H9 (cell line): ENCODE measurements at regions not wholly inside any gene's neighbourhood (a gene's known extent, or its start where the extent isn't known, plus 50 kb on each side); places are given as distances from the start of the nearest gene placed in this dataset.

Experiments
- DNase-seq: peaks from one replicate; pipeline ENCODE4 v3.0.0-alpha.2; 2017
- H2AFZ ChIP-seq: one replicate; pipeline ENCODE4 v1.6.1; 2013; ENCODE audit warnings: mild to moderate bottlenecking, low read length, control low read depth, moderate library complexity
- H2AK5ac ChIP-seq: 2 replicates; pipeline ENCODE4 v1.6.1; 2013; ENCODE audit warnings: low read length, control low read depth, mixed read lengths; ENCODE audit not compliant: insufficient read length
- H2BK120ac ChIP-seq: one replicate; pipeline ENCODE4 v1.6.1; 2013; ENCODE audit warnings: low read depth, mild to moderate bottlenecking, low read length, control low read depth, inconsistent platforms; ENCODE audit not compliant: poor library complexity, severe bottlenecking
- H2BK12ac ChIP-seq: 2 replicates; pipeline ENCODE4 v1.6.1; 2013; ENCODE audit warnings: low read length, control low read depth, mixed read lengths, low read depth; ENCODE audit not compliant: insufficient read length
- H2BK15ac ChIP-seq: 2 replicates; pipeline ENCODE4 v1.6.1; 2013; ENCODE audit warnings: low read depth, low read length, control low read depth
- H2BK20ac ChIP-seq: one replicate; pipeline ENCODE4 v1.6.1; 2013; ENCODE audit warnings: low read depth, mild to moderate bottlenecking, low read length, control low read depth, inconsistent platforms; ENCODE audit not compliant: poor library complexity, severe bottlenecking
- H2BK5ac ChIP-seq: 2 replicates; pipeline ENCODE4 v1.6.1; 2013; ENCODE audit warnings: low read length, control low read depth, mixed read lengths; ENCODE audit not compliant: insufficient read length
- H3K14ac ChIP-seq: 2 replicates; pipeline ENCODE4 v1.6.1; 2013; ENCODE audit warnings: low read length, control low read depth; ENCODE audit not compliant: insufficient read depth
- H3K18ac ChIP-seq: 2 replicates; pipeline ENCODE4 v1.6.1; 2013; ENCODE audit warnings: low read depth, mild to moderate bottlenecking, mixed read lengths, low read length, control low read depth; ENCODE audit not compliant: insufficient read length
- H3K23ac ChIP-seq: 2 replicates; pipeline ENCODE4 v1.6.1; 2013; ENCODE audit warnings: low read length, control low read depth, mixed read lengths, low read depth; ENCODE audit not compliant: insufficient read length
- H3K23me2 ChIP-seq: 2 replicates; pipeline ENCODE4 v1.6.1; 2013; ENCODE audit warnings: low read depth, mild to moderate bottlenecking, mixed read lengths, low read length, control low read depth; ENCODE audit not compliant: insufficient read length, poor library complexity, severe bottlenecking
- H3K27ac ChIP-seq: 2 replicates; pipeline ENCODE4 v1.5.1; 2013; ENCODE audit warnings: low read length, control low read depth, mixed read lengths, low read depth; ENCODE audit not compliant: insufficient read length
- H3K27me3 ChIP-seq: 2 replicates; pipeline ENCODE4 v1.6.1; 2013; ENCODE audit warnings: low read length, control low read depth, inconsistent platforms; ENCODE audit not compliant: insufficient read depth
- H3K4ac ChIP-seq: 2 replicates; pipeline ENCODE4 v1.6.1; 2013; ENCODE audit warnings: low read depth, mild to moderate bottlenecking, control low read depth, inconsistent platforms, low read length, moderate library complexity
- H3K4me1 ChIP-seq: 2 replicates; pipeline ENCODE4 v1.6.1; 2013; ENCODE audit warnings: low read length, control low read depth, inconsistent platforms; ENCODE audit not compliant: insufficient read depth
- H3K4me2 ChIP-seq: 2 replicates; pipeline ENCODE4 v1.6.1; 2013; ENCODE audit warnings: low read length, control low read depth, mixed read lengths; ENCODE audit not compliant: insufficient read length, insufficient read depth
- H3K56ac ChIP-seq: 2 replicates; pipeline ENCODE4 v1.6.1; 2013; ENCODE audit warnings: low read depth, mild to moderate bottlenecking, mixed read lengths, low read length, control low read depth; ENCODE audit not compliant: insufficient read length
- H3K79me1 ChIP-seq: 2 replicates; pipeline ENCODE4 v1.6.1; 2013; ENCODE audit warnings: low read depth, mild to moderate bottlenecking, moderate library complexity, low read length, control low read depth, inconsistent platforms; ENCODE audit not compliant: insufficient read depth, poor library complexity, severe bottlenecking
- H3K79me2 ChIP-seq: 2 replicates; pipeline ENCODE4 v1.6.1; 2013; ENCODE audit warnings: low read length, control low read depth, inconsistent platforms; ENCODE audit not compliant: insufficient read depth
- H3K9ac ChIP-seq: 2 replicates; pipeline ENCODE4 v1.6.1; 2013; ENCODE audit warnings: low read length, control low read depth, mixed read lengths; ENCODE audit not compliant: insufficient read length; ENCODE audit errors: extremely low read depth
- H3K9me3 ChIP-seq: one replicate; pipeline ENCODE4 v1.6.1; 2013; ENCODE audit warnings: low read depth, low read length, inconsistent platforms; ENCODE audit not compliant: control insufficient read depth
- H3T11ph ChIP-seq: one replicate; pipeline ENCODE4 v1.6.1; 2013; ENCODE audit warnings: mild to moderate bottlenecking, low read length, control low read depth, inconsistent platforms
- H4K20me1 ChIP-seq: one replicate; pipeline ENCODE4 v1.6.1; 2013; ENCODE audit not compliant: control insufficient read depth, insufficient read length, insufficient read depth
- H4K5ac ChIP-seq: 2 replicates; pipeline ENCODE4 v1.6.1; 2013; ENCODE audit warnings: low read depth, mild to moderate bottlenecking, mixed read lengths, low read length, control low read depth; ENCODE audit not compliant: insufficient read length
- H4K8ac ChIP-seq: replicated peaks from 2 replicates; pipeline ENCODE4 v1.6.1; 2013; ENCODE audit warnings: low read length, control low read depth, mixed read lengths, low read depth; ENCODE audit not compliant: insufficient read length
- H4K91ac ChIP-seq: 2 replicates; pipeline ENCODE4 v1.6.1; 2013; ENCODE audit warnings: low read depth, mild to moderate bottlenecking, moderate library complexity, mixed read lengths, low read length, control low read depth; ENCODE audit not compliant: insufficient read length
- H3K27ac Mint-ChIP-seq, 3 experiments: 2 replicates in 2 of 3; 3 replicates in 1 of 3; pipeline ENCODE4 v1.8.0; 2020 to 2021; ENCODE audit warnings: mixed read lengths in 3 of 3, mild to moderate bottlenecking in 1 of 3, moderate library complexity in 1 of 3
- H3K27me3 Mint-ChIP-seq: 2 replicates; pipeline ENCODE4 v1.8.0; 2021; ENCODE audit warnings: low read depth, mild to moderate bottlenecking, moderate library complexity, mixed read lengths
- H3K36me3 Mint-ChIP-seq, 3 experiments: 2 replicates in 2 of 3; 3 replicates in 1 of 3; pipeline ENCODE4 v1.8.0; 2020 to 2021; ENCODE audit warnings: low read depth in 3 of 3, mixed read lengths in 3 of 3; ENCODE audit not compliant: insufficient read depth in 1 of 3
- H3K4me1 Mint-ChIP-seq, 2 experiments: 2 replicates each; pipeline ENCODE4 v1.8.0; 2020; ENCODE audit warnings: mixed read lengths in 2 of 2
- H3K4me3 Mint-ChIP-seq, 2 experiments: 2 replicates in 1 of 2; 3 replicates in 1 of 2; pipeline ENCODE4 v1.8.0; 2020 to 2021; ENCODE audit warnings: mild to moderate bottlenecking in 2 of 2, mixed read lengths in 2 of 2, moderate library complexity in 1 of 2
- H3K9me3 Mint-ChIP-seq, 2 experiments: 2 replicates in 1 of 2; 3 replicates in 1 of 2; pipeline ENCODE4 v1.8.0; 2020; ENCODE audit warnings: mild to moderate bottlenecking in 2 of 2, mixed read lengths in 2 of 2, moderate library complexity in 1 of 2
- CTCF ChIP-seq: fragments of 200-600 bp; sonication (generic); conservative IDR thresholded peaks from 3 replicates; pipeline ENCODE4 v1.8.0; 2021; ENCODE audit warnings: antibody characterized with exemption, mild to moderate bottlenecking
- WGBS: extraction: QIAGEN DNeasy Blood & Tissue Kit; methylation state at CpG from one replicate; pipeline ENCODE4 v1.1.7; 2013; ENCODE audit warnings: missing lambda C conversion rate, low lambda C conversion rate, mixed read lengths; ENCODE audit not compliant: insufficient read length; ENCODE audit errors: extremely low coverage; 5-methylcytosine and 5-hydroxymethylcytosine counted together

GRCh38 chr2:129812071-129812470, 167.4 kb upstream of the RAB6C start:
- Histone ChIP-seq H3K79me1 (no peaks in the 10 kb centered on the region), H2BK12ac (no peak overlapping the region), H2BK20ac (no peak overlapping the region), H3K4me1 (no peaks in the 10 kb centered on the region), H3K9me3 (peaks cover 6% of the 10 kb centered on the region), H3K9ac (no peak overlapping the region), H3K14ac (no peak overlapping the region), H4K91ac (no peak overlapping the region), H3K27ac (no peak overlapping the region), H3K56ac (no peak overlapping the region), H2AFZ (no peak overlapping the region), H3K79me2 (no peaks in the 10 kb centered on the region), H3K23ac (no peak overlapping the region), H3K23me2 (no peaks in the 10 kb centered on the region), H3T11ph (no peak overlapping the region), H4K20me1 (no peaks in the 10 kb centered on the region), H3K27me3 (no peaks in the 10 kb centered on the region), H3K18ac (no peak overlapping the region), H2BK120ac (no peak overlapping the region), H3K4me2 (no peak overlapping the region), H2AK5ac (no peak overlapping the region), H3K4ac (no peak overlapping the region), H2BK15ac (no peak overlapping the region), H2BK5ac (no peak overlapping the region), H4K5ac (no peak overlapping the region), H4K8ac (no peak overlapping the region)
- Mint-ChIP-seq H3K36me3 (peaks cover 14 to 26% (median 18%) of the 10 kb centered on the region in 3 experiments), H3K27me3 (peaks cover 1% of the 10 kb centered on the region; the same call in 1 of the 2 replicates), H3K4me3 (no peak overlapping the region), H3K4me1 (peaks cover 27 to 35% of the 10 kb centered on the region in 2 experiments), H3K27ac (no peak overlapping the region), H3K9me3 (peaks cover 20 to 30% of the 10 kb centered on the region in 2 experiments)
- WGBS = no CpG with 5 or more reads among the region's 4 CpGs
- no peak for DNase-seq
- TF ChIP-seq CTCF = no peak
